GM21786 (cell line): ENCODE measurements at regions not wholly inside any gene's neighbourhood (a gene's known extent, or its start where the extent isn't known, plus 50 kb on each side); places are given as distances from the start of the nearest gene placed in this dataset.

ENCODE experiments used
- ATAC-seq: cut with Tn5 transposase; IDR thresholded peaks from one replicate; pipeline ENCODE4 v1.9.1; 2021; ENCODE audit not compliant: unreplicated experiment

DNA sequence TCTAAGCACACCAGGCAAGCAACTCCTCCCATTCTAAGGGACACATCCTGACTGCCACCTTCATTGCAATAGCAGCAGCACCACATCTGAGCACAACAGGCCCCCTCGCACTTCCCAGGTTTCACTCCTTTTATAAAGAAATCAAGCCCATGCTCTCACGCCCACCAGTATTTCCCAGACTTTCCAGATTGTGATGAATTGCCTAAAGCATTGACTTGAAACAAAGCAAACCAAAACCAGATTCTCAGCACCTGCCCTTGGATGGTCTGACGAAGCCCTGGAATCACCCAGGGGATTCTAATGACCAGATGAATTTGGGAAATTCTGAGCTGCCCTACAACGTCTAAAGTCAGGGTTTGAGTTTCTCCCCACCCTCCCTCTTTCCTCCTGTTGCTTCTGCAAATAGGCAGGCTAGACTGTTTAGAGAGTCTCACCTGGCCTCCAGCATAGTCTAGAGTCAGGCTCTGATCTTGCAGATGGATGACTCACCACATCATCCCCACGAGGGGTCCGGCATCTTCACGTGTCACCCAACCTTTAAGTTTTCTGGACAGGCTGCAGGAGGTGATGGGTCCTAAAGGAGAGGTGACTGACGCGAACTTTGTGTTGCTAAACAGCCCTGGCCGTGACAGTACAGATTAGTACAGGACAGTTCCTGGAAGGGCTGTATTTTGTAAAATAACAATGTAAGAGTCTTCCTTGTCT lies 198.0 kb downstream of the SKIDA1 start:
- no peak for ATAC-seq

DNA sequence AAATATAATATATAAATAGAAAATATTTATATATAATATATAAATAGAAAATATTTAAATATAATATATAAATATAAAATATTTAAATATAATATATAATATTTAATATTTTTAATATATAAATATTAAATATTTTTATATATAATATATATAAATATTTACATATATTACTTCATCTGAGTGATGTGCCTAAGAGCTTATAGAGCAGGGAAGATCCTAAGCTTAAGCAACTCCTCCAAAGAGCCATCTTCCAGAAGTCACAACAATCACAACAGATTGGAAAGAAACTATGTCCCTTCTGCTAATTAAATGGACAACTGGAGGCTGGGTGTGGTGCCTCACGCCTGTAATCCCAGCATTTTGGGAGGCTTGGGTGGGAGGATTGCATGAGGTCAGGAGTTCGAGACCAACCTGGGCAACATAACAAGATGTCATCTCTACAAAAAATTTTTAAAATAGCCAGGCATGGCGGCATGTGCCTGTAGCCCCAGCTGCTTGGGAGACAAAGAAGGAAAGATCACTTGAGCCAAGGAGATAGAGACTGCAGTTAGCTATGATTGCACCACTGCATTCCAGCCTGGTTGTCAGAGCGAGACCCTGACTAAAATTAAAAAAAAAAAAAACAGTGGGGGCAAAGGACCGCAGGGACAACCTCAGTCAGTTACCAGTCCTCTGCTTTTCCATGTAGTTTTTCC lies 198.7 kb downstream of the SKIDA1 start:
- ATAC-seq: no peak

DNA sequence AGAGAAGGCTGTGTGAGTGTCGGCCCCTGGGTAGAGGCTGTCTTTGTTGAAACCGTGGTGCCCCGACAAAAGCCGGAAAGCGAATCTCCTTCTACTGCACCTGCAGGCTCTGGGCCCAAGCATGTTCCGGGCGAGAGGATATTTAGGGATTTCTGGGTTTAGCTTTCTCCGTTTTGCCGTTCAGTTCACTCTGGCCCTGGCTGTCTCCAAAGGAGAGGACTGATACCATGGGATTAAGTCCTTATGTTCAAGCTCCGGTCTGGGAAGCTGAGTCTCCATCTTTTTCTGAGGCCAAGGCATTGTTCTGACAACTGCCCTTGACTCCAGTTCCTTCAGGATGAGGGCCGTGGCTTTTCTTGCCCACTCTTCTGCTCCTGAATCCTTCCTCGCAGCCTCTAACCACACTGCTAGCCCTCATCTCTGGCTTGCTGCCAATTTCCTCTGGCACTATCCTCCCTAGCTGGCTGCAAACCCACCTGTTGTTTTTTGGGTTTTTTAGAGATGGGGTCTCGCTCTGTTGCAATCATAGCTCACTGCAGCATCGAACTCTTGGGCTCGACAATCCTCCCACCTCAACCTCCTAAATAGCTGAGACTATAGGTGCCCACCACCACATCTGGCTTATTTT lies 206.8 kb downstream of the SKIDA1 start:
- ATAC-seq: no peak

DNA sequence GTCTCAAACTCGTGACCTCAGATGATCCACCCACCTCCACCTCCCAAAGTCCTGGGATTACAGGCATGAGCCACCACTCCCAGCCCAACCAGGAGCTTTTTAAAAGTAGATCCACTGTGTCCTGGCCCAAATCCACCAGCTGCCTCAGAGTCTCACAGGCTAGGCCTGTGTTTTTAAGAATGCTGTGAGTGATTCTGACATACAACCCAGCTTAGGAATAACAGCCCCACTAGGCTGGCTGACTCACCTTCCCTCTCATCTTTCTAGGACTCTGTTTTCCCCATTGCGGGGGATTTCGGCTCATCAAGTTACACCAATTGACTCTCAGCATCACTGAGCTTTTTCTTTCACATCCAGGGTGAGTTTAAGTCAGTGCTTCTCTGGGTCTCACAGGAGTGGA lies 207.6 kb downstream of the SKIDA1 start:
- ATAC-seq: no peak

DNA sequence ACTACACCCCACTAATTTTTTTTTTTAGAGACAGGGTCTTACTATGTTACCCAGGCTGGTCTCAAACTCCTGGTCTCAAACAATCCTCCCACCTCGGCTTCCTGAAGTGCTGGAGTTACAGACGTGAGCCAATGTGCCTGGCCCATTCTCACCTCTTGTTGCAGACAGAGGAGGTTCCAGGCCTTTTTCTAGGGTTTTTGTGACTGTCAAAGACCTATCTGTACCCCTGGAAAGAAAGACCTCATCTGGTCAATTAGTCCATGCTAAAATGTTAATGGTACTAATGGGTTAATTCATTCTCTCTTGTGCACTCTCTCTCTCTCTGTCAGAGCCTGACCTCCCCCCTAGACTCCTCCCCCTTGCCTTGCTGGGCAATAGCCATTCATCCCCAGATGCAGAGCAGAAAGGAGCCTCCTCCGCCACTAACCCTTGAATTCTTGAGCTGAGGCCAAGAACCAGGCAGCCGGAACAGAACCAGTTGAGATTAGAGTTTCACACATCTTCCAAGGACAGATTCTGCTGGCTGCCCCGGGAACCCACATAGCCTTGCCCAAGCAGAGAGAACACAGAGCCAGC lies 209.7 kb downstream of the SKIDA1 start:
- ATAC-seq: no peak

DNA sequence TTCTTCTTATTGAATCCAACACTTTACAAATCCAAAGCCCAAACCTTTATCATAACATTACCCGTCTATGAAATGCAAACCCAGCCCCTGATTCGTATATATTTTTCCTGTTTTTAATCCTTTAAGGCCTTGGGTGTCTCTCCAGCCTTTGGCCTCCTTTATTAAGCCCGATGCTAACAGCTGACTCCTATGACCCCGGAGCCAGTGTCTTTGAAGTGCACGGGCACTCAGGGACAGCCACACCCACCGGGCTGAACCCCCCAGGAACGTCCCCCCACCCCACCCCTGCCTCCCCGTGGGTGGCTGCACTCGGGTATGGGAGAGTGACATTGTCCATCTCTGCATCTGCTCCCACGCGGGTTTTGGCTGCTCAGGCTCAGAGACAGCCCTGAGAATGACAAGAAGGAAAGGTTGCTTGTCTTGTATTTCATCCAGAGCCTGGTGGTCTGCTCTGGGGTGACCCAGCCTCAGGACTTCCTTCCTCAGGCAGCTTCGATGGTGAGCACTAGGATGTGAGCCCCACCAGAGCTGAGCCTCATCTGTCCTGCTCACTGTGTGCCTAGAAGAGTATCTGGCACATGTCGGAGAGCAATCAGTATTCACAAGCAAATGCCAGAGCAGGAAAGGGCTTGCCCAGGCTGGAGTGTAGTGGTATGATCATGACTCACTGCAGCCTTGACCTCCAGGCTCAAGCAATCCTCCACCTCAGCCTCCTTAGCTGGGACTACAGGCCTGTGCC lies 210.4 kb downstream of the SKIDA1 start:
- ATAC-seq: no peak

DNA sequence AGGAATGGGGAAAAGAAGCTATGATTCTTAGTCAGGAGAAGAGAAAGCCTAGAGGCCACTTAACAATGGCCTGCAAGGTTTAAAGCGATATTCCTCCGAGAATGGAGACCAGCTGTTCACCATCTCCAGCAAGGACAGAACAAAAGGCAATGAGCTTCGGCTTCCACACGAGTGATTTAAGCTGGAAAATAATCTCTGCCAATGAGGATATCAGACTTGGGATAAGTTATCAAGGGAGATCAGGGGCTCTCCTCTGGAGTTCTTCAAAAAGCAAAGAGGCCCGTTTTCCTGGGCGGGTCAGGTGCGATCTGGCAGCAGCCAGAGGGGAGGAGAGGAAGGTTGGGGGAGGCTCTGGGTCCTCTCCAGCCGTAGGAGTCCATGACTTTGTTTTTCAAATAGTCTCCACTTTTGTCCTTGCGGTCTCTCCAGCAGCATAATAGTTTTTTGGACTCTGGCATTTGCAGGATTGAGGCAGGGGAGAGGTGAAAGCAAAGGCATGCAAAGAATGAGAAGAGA lies 211.3 kb downstream of the SKIDA1 start:
- no peak for ATAC-seq

DNA sequence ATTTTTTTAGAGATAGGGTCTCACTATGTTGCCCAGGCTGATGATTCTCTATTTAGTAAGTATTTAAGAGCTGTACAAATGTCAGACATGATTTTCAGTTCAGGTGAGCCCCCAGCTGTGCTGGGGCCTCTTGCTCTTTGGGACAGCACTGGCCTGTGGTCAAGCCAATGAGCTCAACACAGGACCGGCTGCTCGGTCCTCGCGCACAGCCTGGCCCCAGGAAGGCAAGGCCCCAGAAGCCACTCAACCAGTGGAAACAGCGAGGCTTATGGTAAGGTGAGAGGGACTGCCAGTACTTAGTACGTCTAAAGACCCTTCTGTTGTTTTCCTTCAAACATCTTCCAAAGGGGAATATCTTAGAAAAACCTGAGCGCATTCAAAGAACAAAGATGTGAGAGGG lies 211.8 kb downstream of the SKIDA1 start:
- no peak for ATAC-seq

DNA sequence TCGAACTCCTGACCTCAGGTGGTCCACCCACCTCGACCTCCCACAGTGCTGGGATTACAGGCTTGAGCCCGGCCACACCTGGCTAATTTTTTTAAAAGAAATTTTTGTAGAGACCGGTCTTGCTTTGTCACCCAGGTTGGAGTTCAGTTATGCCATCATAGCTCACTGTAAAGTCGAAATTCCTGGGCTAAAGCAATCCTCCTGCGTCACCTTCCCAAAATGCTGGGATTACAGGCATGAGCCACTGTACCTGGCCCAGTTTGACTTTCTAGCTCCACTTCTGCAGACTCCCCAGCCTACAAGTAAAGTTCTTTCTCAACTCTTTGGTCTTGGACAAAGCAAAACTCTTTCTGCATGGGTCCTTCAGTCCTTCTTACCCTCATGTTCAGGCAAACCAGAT lies 214.1 kb downstream of the SKIDA1 start:
- no peak for ATAC-seq

DNA sequence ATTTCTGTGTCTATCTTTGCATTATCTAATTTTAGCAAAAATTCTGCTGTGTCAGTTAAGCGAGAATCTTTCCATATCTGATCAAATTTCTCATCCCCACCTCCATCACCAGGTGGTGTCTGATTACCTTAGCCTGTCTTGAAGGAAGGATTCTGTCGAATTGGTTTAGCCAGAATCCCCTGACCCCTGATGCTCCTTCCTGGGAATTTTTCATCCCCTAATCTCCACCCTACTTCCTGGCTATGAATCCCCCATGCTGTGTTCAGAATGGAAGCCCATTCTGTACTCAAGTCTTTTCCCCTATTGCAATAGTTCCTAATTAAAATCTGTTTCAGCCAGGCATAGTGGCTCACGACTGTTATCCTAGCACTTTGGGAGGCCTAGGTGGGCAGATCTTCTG lies 216.1 kb downstream of the SKIDA1 start:
- no peak for ATAC-seq

DNA sequence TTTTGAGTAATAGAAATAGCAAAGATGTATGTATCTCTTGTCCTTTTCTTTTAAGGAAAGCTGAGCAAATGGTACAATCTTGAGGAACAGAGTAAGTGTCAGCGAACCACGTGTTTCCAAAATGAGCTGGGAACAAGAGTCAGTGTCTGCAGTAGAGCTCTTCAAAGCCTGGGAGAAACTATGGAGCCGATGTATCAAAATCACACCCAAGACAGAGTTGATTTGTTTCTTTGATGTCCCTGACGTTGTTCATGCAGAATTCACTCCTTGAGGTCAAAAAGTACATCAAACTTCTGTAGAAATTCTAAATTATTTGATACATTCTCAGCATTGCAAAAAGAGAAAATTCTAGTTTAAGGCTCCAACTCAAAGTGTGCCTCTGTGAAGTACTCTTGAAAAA lies 216.5 kb downstream of the SKIDA1 start:
- no peak for ATAC-seq

DNA sequence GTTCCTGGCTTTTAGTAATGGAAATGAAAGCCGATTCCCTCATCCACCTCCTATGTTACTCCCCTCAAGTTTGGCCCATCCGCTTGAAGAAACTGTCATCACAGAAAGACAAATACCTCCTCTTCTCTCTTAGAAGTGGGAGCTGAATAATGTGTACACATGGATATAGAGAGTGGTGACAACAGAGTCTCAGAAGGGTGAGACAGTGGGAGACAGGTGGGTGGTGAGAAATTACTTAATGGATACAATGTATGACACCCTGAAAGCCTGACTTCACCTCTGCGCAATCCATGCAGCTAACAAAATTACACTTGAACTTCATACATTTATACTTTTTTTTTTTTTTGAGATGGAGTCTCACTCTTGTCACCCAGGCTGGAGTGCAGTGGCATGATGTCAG lies 217.5 kb downstream of the SKIDA1 start:
- no peak for ATAC-seq

DNA sequence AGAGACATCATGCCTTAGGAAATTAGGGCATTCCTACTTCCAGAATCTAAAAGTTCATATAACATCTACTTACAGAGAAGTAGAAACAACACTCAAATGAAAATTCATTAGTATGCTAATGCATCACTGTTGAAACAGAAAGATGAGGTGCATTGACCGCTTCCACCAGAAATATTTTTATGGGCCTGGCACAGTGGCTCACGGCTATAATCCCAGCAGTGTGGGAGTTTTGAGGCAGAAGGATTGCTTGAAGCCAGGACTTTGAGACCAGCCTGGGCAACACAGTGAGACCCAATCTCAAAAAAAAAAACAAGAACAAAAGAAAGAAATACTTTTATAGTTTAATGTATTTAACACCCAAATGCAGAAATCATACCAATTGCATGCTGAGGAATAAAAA lies 220.9 kb downstream of the SKIDA1 start:
- no peak for ATAC-seq

DNA sequence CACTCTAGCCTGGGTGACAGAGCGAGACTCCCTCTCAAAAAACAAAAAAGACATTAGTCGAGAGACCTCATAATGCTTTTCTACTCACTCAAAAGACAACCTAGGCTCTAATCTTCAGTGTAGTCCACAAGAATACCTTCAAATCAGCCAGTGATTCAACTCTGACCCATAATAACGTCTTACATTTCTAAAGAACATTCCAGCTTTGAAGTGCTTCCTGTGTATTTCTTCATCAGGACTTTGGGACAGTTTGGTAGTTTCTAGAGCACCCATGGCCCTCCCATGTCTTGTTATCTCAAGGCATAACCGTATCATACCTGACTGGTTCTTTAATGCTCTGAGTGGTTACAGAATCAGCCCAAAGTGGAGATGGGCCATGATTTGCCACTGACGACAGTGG lies 221.3 kb downstream of the SKIDA1 start:
- no peak for ATAC-seq

DNA sequence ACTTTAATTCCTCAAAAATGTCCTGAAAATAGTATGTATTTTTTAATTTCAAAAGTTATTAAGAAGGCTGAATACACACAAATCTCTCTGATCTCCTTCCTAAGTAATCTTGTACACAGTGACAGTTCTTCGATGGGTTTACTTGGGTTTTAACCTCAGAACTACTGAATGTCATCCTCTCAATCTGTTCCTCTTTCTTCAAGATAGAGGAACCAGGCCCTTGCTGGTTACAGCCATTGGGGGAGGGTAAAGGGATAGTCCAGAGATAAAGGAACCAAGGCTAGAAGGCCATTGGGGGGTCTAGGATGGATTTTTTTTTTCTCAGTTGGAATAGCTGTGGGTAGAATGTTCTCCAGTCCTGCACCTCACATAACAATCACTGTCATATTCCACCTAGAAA lies 224.9 kb downstream of the SKIDA1 start:
- no peak for ATAC-seq

DNA sequence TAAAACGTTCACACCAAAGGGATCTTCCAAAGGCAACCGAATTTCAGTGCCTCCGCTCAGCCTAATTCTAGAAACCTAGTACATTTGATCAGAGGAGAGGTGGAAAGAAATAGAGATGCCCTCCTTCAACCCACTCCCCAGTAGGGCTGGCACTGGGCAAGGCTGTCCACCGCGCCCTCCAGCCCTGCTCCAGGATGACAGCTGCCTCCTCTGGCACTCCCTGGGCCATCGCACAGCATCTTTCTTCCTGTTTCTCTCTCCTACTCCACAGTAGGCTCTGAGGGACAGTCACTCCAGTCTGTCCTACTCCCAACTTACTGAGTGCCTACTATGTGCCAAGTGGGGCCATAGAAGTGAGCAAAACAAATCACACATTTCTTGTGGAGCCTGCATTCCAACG lies 226.2 kb downstream of the SKIDA1 start:
- no peak for ATAC-seq

DNA sequence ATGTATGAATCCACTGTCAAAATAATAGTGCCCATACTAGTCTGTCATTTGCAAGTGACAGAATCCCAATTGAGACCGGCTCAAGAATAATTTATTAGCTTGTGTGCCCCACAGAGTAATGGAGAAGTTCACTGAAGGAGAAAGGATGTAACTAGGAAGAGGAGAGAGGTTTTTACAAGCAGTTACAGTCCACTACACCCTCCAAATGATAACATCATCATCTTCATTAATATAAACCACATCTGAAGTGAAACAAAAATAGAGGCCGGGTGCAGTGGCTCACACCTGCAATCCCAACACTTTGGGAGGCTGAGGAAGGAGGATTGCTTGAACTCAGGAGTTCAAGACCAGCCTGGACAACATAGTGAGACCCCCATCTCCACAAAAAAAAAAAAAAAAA lies 226.8 kb downstream of the SKIDA1 start:
- no peak for ATAC-seq

DNA sequence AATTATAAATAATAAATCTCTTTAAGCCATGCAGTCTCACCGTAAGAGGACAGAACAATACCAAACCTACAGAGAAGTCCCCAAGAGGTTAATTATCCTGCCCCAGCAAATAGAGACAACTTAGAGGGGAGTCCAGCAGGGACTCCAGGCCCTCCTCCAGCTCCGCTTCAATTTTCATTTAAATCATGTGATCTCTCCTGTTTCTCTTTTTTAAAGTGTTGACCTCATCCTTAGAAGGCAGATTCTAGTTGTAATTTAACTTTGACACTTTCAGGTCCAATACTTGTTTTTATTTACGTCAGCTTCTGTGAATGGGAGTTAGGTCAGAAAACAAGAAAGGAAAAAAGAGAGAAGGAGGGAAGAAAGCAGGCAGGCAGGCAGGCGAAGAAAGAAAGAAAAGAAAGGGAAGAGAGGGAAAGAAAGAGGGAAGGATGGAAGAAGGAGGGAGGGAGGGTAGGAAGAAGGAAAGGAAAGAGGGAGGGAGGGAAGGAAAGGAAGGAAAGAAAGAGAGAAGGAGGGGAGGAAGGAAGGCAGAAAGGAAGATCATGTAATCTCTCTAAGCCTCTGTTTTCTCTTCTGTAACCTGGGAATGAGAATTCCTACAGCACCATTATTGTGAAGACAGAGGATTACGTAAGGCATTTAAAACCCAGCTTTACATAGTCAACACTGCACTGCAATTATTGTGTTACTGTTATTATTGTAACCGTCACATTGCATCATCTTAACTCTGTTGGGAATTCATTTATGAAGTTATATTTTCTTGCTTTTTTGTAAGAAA lies 227.7 kb downstream of the SKIDA1 start:
- ATAC-seq: no peak

DNA sequence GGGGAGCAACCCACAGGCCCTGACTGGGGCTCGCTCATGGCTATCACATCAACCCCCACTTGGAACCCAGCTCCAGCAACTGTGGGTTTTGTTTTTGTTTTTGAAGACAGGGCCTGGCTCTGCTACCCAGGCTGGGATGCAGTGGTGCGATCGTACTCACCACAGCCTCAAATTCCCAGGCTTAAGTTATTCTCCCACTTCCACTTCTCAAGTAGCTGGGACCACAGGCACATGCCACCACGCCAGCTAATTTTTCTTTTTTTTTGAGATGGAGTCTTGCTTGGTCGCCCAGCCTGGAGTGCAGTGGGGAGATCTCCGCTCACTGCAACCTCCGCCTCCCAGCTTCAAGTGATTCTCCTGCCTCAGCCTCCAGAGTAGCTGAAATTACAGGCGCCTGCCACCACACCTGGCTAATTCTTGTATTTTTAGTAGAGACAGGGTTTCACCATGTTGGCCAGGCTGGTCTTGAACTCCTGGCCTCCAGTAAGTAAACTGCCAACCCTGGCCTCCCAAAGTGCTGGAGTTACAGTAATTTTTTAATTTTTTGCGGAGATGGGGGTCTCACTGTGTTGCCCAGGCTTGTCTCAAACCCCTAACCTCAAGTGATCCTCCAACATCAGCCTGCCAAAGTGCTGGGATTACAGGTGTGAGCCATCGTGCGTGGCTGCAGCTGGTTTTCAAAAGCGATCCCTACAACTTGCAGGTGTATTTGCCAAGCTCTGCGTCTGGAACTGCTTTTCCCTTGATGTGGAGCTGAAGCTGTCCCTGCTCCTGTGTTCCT lies 228.7 kb downstream of the SKIDA1 start:
- no peak for ATAC-seq
